IgD-negative memory B cell (primary cell): ENCODE measurements at regions not wholly inside any gene's neighbourhood (a gene's known extent, or its start where the extent isn't known, plus 50 kb on each side); places are given as distances from the start of the nearest gene placed in this dataset.
"Not testable (repeated sequence)": the region's sequence is repeated elsewhere in the genome, so short reads cannot be mapped to it uniquely, and the experiment has no call there.

Experiments used
- H3K27ac Mint-ChIP-seq, 3 donors: one replicate each; pipeline ENCODE4 v1.8.0; 2020 to 2022; ENCODE audit warnings: mild to moderate bottlenecking in 3 of 3, mixed read lengths in 3 of 3, moderate library complexity in 1 of 3
- H3K27me3 Mint-ChIP-seq: one replicate; pipeline ENCODE4 v1.8.0; 2021; ENCODE audit warnings: mixed read lengths
- H3K36me3 Mint-ChIP-seq: one replicate; pipeline ENCODE4 v1.8.0; 2020; ENCODE audit warnings: mild to moderate bottlenecking, mixed read lengths
- H3K4me1 Mint-ChIP-seq, 3 donors: one replicate each; pipeline ENCODE4 v1.8.0; 2020 to 2022; ENCODE audit warnings: mixed read lengths in 3 of 3, mild to moderate bottlenecking in 1 of 3
- H3K4me3 Mint-ChIP-seq, 4 donors: one replicate each; pipeline ENCODE4 v1.8.0; 2020 to 2022; ENCODE audit warnings: mild to moderate bottlenecking in 4 of 4, mixed read lengths in 4 of 4, moderate library complexity in 3 of 4
- H3K9me3 Mint-ChIP-seq, 3 donors: one replicate each; pipeline ENCODE4 v1.8.0; 2020 to 2021; ENCODE audit warnings: mixed read lengths in 3 of 3, mild to moderate bottlenecking in 1 of 3

DNA sequence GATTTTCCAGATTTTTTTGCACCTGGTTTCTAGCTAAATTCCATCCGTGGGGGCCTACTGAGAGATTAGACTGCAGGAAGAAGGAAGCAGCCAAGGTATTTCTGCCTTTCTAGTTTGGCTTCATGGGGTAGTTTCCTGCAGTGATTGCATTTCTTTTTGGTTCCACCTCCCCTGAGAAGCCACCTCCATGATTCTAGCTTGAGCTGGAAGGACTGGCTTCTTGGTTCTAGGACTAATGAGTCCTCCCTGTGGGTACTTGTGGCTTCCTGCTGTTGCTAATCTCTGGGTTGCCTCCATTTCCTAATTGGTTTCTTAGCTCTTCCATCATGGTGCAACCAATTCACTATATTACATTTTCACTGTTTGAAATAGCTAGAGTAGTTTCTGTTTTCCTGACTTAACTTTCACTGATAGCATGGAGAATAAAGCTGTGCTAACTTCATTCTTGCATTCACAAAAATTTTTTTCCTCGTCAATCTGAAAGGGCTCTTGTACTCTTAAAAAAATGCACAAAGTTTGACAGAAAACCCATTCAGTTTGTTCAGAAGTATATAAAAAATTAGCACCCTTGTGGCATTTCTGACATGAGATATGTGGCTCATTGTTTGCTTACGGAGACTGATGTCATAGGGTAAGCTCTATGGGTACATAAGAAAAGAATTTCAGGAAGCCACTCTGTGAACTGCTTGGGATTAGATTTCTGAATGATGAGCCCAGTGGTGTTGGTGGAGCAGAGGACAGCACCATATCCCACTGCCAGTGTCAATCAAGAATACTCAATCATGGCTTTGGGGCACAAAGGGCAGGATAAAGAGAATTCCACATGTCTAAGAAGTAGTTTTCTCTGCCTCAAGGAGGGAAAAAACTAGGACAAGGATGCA, 242.8 kb upstream of the RBMS1 start:
- Mint-ChIP-seq H3K9me3 (peaks cover 0 to 2% (median 0%) of the 10 kb centered on the region in 3 donors), H3K27ac (no peak overlapping the region), H3K27me3 (peaks cover 8% of the 10 kb centered on the region), H3K4me1 (no peaks in the 10 kb centered on the region), H3K4me3 (no peak overlapping the region), H3K36me3 (no peaks in the 10 kb centered on the region)

DNA sequence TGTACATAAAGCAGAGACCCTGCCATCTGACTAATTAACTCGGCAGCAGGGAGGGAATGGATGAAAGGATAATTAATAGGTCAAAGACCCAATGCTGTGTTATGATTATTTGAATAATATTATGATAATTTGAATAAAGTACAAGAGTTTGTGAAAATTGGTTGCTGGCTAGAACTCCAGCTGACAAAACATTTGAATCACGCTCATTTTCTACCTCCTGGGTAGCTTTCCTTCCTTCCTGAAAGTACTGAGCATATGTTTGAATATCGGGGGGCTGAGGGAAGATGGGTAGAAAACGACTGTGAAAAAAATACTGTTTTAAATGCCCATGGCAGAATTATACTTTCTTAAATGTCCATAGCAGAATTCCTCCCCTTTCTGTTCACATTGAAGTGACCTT, 243.6 kb upstream of the RBMS1 start:
- Mint-ChIP-seq H3K36me3 (peaks cover under 1% of the 10 kb centered on the region), H3K27me3 (peaks cover 2% of the 10 kb centered on the region)

GRCh38 chr2:160741271-160741670, 247.7 kb upstream of the RBMS1 start:
- Mint-ChIP-seq H3K4me3 (no peak overlapping the region), H3K36me3 (peaks cover 2% of the 10 kb centered on the region), H3K9me3 (no peaks in the 10 kb centered on the region), H3K4me1 (no peaks in the 10 kb centered on the region), H3K27ac (no peak overlapping the region), H3K27me3 (peaks cover 2% of the 10 kb centered on the region)

More for the DNA sequence above, 243.6 kb upstream of the RBMS1 start:
- Mint-ChIP-seq H3K4me1 (no peaks in the 10 kb centered on the region), H3K4me3 (no peak overlapping the region), H3K27ac (no peak overlapping the region), H3K9me3 (peaks cover 0 to 2% (median 0%) of the 10 kb centered on the region in 3 donors)

- Mint-ChIP-seq H3K4me1 (no peaks in the 10 kb centered on the region), H3K27ac (no peak overlapping the region), H3K9me3 (no peaks in the 10 kb centered on the region), H3K36me3 (peaks cover 2% of the 10 kb centered on the region), H3K4me3 (no peak overlapping the region), H3K27me3 (peaks cover 2% of the 10 kb centered on the region)
Measured at GRCh38 chr2:160741815-160742214, 248.2 kb upstream of the RBMS1 start.

GRCh38 chr2:160742667-160743066, 249.1 kb upstream of the RBMS1 start:
- Mint-ChIP-seq H3K36me3 (peaks cover 2% of the 10 kb centered on the region), H3K27me3 (peaks cover 2% of the 10 kb centered on the region), H3K27ac (no peak overlapping the region), H3K9me3 (no peaks in the 10 kb centered on the region), H3K4me3 (no peak overlapping the region), H3K4me1 (no peaks in the 10 kb centered on the region)

DNA sequence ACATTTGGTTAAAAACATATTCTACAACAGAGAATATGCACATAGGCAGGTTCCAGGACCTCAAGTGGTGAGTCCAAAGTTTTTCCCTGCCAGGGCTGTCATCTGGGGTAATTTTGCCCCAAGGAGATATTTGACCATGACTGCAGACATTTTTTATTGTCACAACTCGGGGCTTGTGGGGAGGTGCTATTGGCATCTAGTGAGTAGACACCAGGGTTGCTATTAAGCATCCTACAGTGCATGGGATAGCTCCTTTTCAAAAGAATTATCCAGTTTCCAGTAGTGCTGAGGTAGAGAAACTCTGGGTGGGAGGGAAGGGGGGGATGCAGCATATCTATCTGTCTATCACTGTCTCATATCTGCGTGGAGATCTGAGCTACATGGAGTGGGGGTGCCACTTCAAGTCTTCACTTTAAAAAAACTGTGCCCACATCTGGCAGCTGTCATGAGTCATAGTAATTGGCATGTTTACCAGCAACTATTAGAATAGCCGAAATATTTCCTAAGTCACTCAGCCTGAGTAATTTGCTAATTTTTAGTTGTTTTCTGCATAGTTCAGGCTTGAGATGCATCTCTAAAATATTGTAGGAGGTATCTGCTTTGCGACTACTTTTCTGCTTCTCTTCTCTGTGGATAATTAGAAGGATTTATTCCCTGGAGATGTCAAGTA, 254.0 kb upstream of the RBMS1 start:
- peaks cover 0 to 3% (median 0%) of the 10 kb centered on the region in 3 donors for H3K9me3 Mint-ChIP-seq
- H3K27ac Mint-ChIP-seq = no peak overlapping the region
- peaks cover 4% of the 10 kb centered on the region for H3K27me3 Mint-ChIP-seq
- no peaks in the 10 kb centered on the region for H3K4me1 Mint-ChIP-seq
- no peaks in the 10 kb centered on the region for H3K36me3 Mint-ChIP-seq
- no peak overlapping the region for H3K4me3 Mint-ChIP-seq

DNA sequence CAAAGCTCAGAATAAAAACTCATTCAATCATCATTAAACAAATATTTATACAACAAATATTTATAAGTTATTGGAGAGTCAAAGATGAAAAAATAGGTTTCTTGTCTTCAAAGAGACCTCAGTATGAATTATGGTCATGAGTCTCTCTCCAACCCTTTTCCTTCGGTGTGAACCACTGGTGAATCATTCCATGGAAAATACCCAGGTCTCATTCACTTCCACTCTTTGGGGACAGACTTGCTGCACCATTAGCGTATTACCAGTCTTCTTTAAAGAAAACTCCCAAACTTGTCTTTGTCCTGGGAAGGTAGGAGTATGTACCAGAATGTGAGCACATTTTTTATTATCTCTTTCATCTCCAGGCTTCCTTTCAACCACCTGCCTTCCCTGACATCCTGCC, 257.4 kb upstream of the RBMS1 start:
- H3K4me3 Mint-ChIP-seq = no peak overlapping the region
- no peaks in the 10 kb centered on the region for H3K36me3 Mint-ChIP-seq
- no peak overlapping the region for H3K27ac Mint-ChIP-seq
- H3K4me1 Mint-ChIP-seq = no peaks in the 10 kb centered on the region
- H3K9me3 Mint-ChIP-seq = peaks cover 0 to 6% (median 5%) of the 10 kb centered on the region in 3 donors
- peaks cover 2% of the 10 kb centered on the region for H3K27me3 Mint-ChIP-seq

DNA sequence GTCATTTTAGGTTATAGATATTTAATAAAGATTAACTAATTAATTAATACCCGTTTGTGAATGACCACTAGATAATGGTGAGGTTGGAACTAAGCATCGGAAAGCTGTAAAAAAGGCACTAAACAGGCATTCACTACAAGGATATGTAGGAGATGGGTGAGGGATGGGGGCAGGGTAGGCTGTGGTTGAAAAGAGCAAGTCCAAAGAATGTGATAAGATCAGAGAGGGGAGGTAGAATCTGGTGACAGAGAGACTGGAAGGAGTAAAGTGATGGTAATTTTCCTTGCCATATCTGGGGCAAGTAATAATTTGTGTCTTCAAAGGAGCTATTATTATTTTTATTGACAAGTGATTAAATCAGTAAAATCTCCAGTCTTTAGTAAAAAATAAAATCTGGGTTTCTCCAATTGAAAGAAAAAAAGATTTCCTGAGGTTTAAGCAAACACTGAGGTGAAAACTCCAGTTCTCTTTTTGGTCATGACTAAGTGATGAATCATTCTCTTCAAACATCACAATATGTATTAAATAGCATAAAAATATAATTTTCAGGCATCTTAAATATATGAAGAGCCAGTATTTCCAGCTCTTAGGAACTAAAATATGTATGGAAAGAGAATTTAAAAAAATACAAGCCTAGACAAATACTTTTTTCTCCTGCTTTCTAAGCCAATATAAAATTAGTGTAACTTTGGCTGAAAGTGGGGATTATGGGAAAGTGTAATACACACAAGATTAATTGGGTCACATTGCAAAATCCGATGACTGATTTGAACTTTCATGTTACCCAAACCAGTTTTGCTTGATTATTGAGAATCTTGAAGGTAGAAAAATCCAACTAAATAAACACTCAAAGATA, 259.1 kb upstream of the RBMS1 start:
- H3K36me3 Mint-ChIP-seq = no peaks in the 10 kb centered on the region
- no peak overlapping the region for H3K4me3 Mint-ChIP-seq
- no peaks in the 10 kb centered on the region for H3K4me1 Mint-ChIP-seq
- H3K9me3 Mint-ChIP-seq = peaks cover 0 to 6% (median 5%) of the 10 kb centered on the region in 3 donors
- peaks cover 2% of the 10 kb centered on the region for H3K27me3 Mint-ChIP-seq
- H3K27ac Mint-ChIP-seq = no peak overlapping the region

DNA sequence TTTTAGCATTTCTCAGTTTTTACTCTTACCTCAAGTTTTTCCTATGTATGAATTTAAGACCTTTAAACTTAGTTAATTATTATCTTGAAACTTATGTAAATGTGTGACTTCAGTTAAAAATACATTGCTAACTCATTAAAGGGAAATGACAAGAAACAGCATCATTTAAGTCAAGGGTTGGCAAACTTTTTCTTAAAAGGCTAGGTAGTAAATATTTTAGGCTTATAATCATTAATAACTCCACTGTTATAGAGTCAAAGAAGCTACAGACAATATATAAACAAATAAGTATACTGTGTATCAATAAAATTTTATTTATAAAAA, 259.7 kb upstream of the RBMS1 start:
- Mint-ChIP-seq H3K4me3 (no peak overlapping the region), H3K27ac (no peak overlapping the region), H3K36me3 (no peaks in the 10 kb centered on the region), H3K9me3 (peaks cover 0 to 6% (median 5%) of the 10 kb centered on the region in 3 donors), H3K27me3 (peaks cover 2% of the 10 kb centered on the region), H3K4me1 (no peaks in the 10 kb centered on the region)

DNA sequence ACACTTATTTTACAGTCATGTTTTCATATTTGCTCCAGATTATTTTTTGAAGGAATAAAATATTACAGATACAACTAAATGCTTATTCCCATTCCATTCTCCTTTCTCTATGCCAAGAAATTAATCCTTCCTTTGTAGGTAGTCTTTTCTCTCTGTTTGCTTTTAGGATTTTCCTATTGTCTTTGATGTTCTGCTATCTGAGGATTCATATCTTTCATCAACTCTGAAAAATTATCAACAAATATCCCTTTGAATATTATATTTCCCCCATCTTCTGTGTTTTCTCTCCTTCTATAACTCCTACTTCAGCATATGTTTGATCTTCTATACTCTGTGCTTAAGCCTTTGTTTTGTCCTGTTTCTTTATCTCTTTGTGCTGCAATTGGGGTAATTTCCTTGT, 260.4 kb upstream of the RBMS1 start:
- Mint-ChIP-seq H3K4me3 (no peak overlapping the region), H3K4me1 (no peaks in the 10 kb centered on the region), H3K27ac (no peak overlapping the region), H3K27me3 (peaks cover 2% of the 10 kb centered on the region), H3K9me3 (peaks cover 0 to 6% (median 5%) of the 10 kb centered on the region in 3 donors), H3K36me3 (no peaks in the 10 kb centered on the region)

DNA sequence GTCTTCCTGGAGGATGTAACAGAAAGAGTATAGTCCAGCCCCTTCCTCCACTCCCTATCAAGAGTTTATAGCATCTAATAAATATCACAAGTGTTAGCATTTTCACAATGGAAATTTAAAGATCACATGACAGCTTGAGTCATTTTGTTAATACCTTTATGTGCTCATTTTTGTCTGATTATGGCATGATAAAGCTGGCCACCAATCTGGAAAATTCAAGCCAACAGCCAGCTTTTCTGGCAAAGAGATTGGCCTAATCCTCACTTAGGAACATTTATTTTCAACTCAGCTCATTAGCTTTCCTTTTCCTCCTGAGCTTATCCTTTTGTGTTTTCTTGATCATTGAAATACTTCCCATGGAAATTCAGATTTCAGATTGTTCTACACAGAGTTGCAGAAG, 262.9 kb upstream of the RBMS1 start:
- Mint-ChIP-seq H3K9me3 (peaks cover 0 to 6% (median 5%) of the 10 kb centered on the region in 3 donors), H3K27me3 (no peaks in the 10 kb centered on the region), H3K4me3 (no peak overlapping the region), H3K4me1 (no peaks in the 10 kb centered on the region), H3K27ac (no peak overlapping the region), H3K36me3 (no peaks in the 10 kb centered on the region)

- H3K4me3 Mint-ChIP-seq, H3K36me3 Mint-ChIP-seq, H3K27ac Mint-ChIP-seq, H3K9me3 Mint-ChIP-seq, H3K4me1 Mint-ChIP-seq: not testable (repeated sequence)
- peaks cover 16% of the 10 kb centered on the region for H3K27me3 Mint-ChIP-seq
Measured at GRCh38 chr2:160762493-160763128, 269.0 kb upstream of the RBMS1 start.

- Mint-ChIP-seq H3K9me3 (peaks cover 4 to 15% (median 5%) of the 10 kb centered on the region in 3 donors), H3K4me1 (no peaks in the 10 kb centered on the region), H3K27me3 (peaks cover 1% of the 10 kb centered on the region), H3K27ac (no peak overlapping the region), H3K36me3 (peaks cover 3% of the 10 kb centered on the region), H3K4me3 (no peak overlapping the region)
Measured at GRCh38 chr2:160783474-160783873, 289.9 kb upstream of the RBMS1 start.

DNA sequence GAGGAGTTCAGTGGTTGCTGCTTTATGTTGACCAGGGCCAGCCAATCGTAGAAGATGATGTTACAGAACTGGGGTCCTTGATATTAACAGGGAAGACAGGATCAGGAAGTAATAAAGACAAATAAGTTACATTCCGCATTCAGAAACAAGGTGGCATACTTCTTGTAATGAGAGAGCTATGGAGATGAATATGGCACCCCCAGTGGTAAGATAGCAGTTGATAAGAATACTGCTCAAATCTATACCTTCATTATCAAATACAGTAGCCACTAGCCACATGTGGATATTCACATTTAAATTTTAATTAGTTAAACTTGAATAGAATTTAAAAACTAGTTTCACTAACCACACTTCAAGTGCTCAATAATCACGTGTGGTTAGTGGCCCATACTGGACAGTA, 290.4 kb upstream of the RBMS1 start:
- Mint-ChIP-seq H3K4me3 (no peak overlapping the region), H3K27ac (no peak overlapping the region)

DNA sequence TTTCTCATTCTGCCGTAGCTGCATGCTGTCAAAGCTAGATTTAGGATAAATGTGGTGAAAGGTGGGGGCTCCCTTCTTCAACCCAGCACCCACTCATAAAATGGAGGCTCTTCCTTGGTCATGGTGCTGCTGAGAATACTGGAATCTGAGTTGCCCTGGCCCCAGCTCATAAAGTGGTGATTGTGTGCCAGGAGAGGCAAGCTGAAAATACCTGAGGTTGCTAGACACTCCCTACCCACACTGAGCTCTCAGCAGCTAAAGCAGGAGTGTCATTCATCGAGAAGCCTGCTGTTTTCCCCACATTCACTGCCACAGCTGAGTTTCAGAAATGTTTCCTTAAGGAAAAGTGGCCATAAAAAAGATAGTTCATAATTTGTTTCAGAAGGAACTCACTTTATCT, 297.1 kb upstream of the RBMS1 start:
- Mint-ChIP-seq H3K27me3 (peaks cover 1% of the 10 kb centered on the region), H3K27ac (no peak overlapping the region), H3K36me3 (no peaks in the 10 kb centered on the region), H3K4me1 (no peaks in the 10 kb centered on the region), H3K9me3 (peaks cover 0 to 2% (median 0%) of the 10 kb centered on the region in 3 donors), H3K4me3 (no peak overlapping the region)

More for the DNA sequence above, 290.4 kb upstream of the RBMS1 start:
- H3K36me3 Mint-ChIP-seq = peaks cover 3% of the 10 kb centered on the region
- peaks cover 1% of the 10 kb centered on the region for H3K27me3 Mint-ChIP-seq
- no peaks in the 10 kb centered on the region for H3K4me1 Mint-ChIP-seq
- H3K9me3 Mint-ChIP-seq = peaks cover 2 to 10% (median 5%) of the 10 kb centered on the region in 3 donors
